Epithelial cell of esophagus (primary cell): ENCODE measurements at regions not wholly inside any gene's neighbourhood (a gene's known extent, or its start where the extent isn't known, plus 50 kb on each side); places are given as distances from the start of the nearest gene placed in this dataset.
"Not testable (repeated sequence)": the region's sequence is repeated elsewhere in the genome, so short reads cannot be mapped to it uniquely, and the experiment has no call there.

Source experiments
- DNase-seq: peaks from one replicate; pipeline ENCODE4 v3.0.0; 2010; ENCODE audit warnings: low read depth
- H3K4me3 ChIP-seq: 2 replicates; pipeline ENCODE4 v1.5.1; 2011; ENCODE audit warnings: mild to moderate bottlenecking, low read length, control low read depth
- TF ChIP-seq, protein P1 (sequence below): IDR thresholded peaks from 2 replicates; pipeline ENCODE4 v1.5.1; 2011; ENCODE audit warnings: low read depth, mild to moderate bottlenecking, low read length, control low read depth, inconsistent platforms; ENCODE audit not compliant: insufficient read depth; ENCODE audit errors: missing control alignments

- no peak for DNase-seq
- H3K4me3 ChIP-seq, result no peak overlapping the region
- TF ChIP-seq, protein P1, sequence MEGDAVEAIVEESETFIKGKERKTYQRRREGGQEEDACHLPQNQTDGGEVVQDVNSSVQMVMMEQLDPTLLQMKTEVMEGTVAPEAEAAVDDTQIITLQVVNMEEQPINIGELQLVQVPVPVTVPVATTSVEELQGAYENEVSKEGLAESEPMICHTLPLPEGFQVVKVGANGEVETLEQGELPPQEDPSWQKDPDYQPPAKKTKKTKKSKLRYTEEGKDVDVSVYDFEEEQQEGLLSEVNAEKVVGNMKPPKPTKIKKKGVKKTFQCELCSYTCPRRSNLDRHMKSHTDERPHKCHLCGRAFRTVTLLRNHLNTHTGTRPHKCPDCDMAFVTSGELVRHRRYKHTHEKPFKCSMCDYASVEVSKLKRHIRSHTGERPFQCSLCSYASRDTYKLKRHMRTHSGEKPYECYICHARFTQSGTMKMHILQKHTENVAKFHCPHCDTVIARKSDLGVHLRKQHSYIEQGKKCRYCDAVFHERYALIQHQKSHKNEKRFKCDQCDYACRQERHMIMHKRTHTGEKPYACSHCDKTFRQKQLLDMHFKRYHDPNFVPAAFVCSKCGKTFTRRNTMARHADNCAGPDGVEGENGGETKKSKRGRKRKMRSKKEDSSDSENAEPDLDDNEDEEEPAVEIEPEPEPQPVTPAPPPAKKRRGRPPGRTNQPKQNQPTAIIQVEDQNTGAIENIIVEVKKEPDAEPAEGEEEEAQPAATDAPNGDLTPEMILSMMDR, result no peak
These were observed 150.6 kb downstream of the HRH4 start for GRCh38 chr18:24611075-24611474.

- TF ChIP-seq, protein P1, result no peak
- no peak for DNase-seq
These were observed 153.6 kb downstream of the HRH4 start for GRCh38 chr18:24613896-24614640.

DNA sequence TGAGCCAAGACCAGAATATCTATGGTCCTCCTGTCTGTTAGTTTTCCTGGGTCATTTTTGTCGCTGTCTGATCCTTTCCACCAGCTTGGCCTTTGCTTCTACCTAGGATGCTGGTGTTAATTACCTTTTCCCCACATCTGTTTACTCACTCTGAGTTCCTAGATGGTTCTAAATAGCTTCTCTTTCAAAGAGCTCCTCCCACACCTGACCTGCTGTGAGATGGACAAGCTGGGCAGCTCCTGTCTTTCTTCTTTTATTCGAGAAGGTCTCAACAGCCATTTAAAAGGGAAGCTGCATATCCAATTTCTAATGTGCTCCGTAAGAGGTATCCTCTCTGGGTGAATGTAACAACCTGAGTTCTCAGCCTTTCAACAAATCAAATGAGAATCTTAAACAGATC is 156.2 kb downstream of the HRH4 start:
- H3K4me3 ChIP-seq, result no peak overlapping the region
- TF ChIP-seq, protein P1, result no peak
- no peak for DNase-seq

More at GRCh38 chr18:24613896-24614640, 153.6 kb downstream of the HRH4 start:
- H3K4me3 ChIP-seq, result no peak overlapping the region

- H3K4me3 ChIP-seq, DNase-seq: not testable (repeated sequence)
These were observed 164.0 kb downstream of the HRH4 start for GRCh38 chr18:24624421-24624820.

GRCh38 chr18:24627644-24628315 is 167.3 kb downstream of the HRH4 start:
- no peak overlapping the region for H3K4me3 ChIP-seq
- TF ChIP-seq, protein P1, result no peak
- peak; percentile 5 for DNase-seq

- TF ChIP-seq, protein P1, result no peak
- DNase-seq, result peak; percentile 21
- H3K4me3 ChIP-seq, result no peak overlapping the region
These were observed 167.9 kb downstream of the HRH4 start for GRCh38 chr18:24628326-24628725.

GRCh38 chr18:24629921-24630320 is 169.5 kb downstream of the HRH4 start:
- DNase-seq, result no peak
- TF ChIP-seq, protein P1, result no peak
- no peak overlapping the region for H3K4me3 ChIP-seq
